ENCODE measurements at regions not wholly inside any gene's neighbourhood (a gene's known extent, or its start where the extent isn't known, plus 50 kb on each side); places are given as distances from the start of the nearest gene placed in this dataset.

GRCh38 chr7:65820287-65820950 is 52.5 kb upstream of the VKORC1L1 start:
- Mint-ChIP-seq H3K4me1 (no peaks in the 10 kb centered on the region), H3K9me3 (no peaks in the 10 kb centered on the region), H3K4me3 (no peak overlapping the region), H3K36me3 (no peaks in the 10 kb centered on the region), H3K27me3 (ENCODE audit: low read depth) (peaks cover 2% of the 10 kb centered on the region), H3K27ac (no peak overlapping the region)
- no peak for DNase-seq (ENCODE audit: low spot score in 2 of 2, unreplicated experiment in 2 of 2)
- no peak for TF ChIP-seq CTCF (IDR thresholded peaks at IDR 0.05; ENCODE audit: unreplicated experiment)

All from mesothelial cell of epicardium (in vitro differentiated cells).